GM21723 (cell line): ENCODE measurements at regions not wholly inside any gene's neighbourhood (a gene's known extent, or its start where the extent isn't known, plus 50 kb on each side); places are given as distances from the start of the nearest gene placed in this dataset.
"Not testable (repeated sequence)": the region's sequence is repeated elsewhere in the genome, so short reads cannot be mapped to it uniquely, and the experiment has no call there.

Source experiments
- ATAC-seq: cut with Tn5 transposase; IDR thresholded peaks from one replicate; pipeline ENCODE4 v1.9.1; 2021; ENCODE audit warnings: mild to moderate bottlenecking, moderate library complexity; ENCODE audit not compliant: unreplicated experiment

- no peak for ATAC-seq
Measured at GRCh38 chr9:81371824-81372223, 317.5 kb downstream of the TLE1 start.

GRCh38 chr9:81370650-81371049, 318.7 kb downstream of the TLE1 start:
- ATAC-seq: no peak

DNA sequence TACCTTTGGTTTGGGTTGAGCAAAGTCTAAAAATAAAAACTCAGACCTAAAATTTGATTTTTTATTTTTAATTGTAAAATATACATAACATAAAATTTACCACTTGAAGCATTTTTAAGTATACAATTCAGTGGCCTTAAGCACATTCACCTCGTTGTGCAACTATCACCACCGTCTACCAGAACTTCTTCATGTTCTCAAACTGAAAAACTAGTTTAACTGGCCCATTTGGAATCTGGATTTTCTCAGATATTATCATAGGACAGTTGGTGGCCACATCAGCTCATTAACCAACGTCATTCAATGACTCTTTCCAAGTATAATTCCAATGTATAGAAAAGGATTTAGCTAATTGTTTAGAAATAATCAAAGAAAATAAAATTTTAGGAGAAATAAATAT, 319.3 kb downstream of the TLE1 start:
- no peak for ATAC-seq

DNA sequence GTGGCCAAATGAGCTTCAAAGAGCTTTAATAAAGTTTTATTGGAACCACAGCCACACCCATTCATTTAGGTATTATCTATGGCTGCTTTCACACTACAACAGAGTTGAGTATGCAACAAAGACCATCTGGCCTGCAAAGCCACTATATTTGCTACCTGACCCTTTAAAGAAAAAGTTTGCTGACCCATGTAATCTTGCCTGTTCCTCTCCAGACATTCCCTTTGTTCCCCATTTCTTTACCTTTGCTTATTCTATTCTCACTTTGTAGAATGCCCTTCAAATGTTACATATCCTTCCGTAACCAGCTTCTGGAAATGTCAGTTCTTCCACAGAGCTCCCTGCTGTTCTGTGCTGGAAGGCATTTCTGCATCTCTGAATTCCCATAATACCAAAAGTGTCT, 320.2 kb downstream of the TLE1 start:
- ATAC-seq: no peak

DNA sequence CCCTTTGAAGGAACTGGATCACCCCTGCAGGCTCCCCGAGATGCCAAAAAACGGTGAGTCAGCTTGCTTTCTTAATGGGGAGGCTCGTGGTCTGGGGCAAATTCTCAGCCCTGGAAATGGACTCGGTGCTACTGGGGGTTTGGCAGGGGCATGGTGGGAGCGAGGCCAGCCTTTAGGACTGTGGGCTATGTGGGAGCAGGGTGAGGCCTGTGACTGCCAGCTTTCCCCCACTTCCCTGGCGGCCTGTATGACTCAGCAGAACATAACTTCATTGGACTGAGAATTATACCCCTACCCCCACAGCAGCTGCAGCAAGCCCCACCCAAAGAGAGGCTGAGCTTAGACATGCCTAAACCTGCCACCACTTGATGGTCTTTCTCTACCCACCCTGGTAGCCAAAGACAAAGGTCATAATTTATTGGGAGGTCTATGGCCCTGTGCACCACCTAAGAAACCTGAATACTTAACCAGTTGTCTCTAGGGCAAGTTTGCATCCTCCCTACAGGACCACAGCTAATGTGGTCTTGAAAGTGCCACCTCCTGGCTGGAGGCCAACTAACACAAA, 325.3 kb downstream of the TLE1 start:
- ATAC-seq: no peak

- ATAC-seq: no peak
Measured at GRCh38 chr9:81361296-81361695, 328.1 kb downstream of the TLE1 start.

- no peak for ATAC-seq
Measured at GRCh38 chr9:81351166-81351565, 338.2 kb downstream of the TLE1 start.

- no peak for ATAC-seq
Measured at GRCh38 chr9:81344366-81344765, 345.0 kb downstream of the TLE1 start.

DNA sequence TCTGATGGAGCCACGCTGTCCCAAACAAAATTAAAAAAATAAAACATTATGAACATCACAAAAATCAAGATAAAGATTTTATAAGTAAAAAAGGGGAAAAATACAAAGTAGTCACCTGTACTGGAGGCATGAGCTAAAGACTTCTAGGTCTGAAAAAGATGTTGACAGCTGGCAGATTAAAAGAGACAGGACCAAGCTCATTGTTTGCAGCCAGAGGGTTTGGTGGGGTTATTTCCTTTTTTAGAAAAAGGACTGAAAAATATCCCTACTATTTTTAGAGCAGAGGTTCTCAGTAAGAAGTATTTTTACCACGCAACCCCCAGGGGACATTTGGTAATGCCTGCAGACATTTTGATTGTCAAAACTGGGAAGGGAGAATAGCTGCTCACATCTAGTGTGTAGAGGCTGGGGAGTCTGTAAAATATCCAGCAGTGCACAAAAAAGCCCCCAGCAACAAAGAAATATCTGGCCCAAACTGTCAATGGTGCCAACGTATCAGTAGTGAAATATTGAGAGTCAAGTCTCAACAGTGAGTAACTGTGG, 353.4 kb downstream of the TLE1 start:
- ATAC-seq: no peak

- no peak for ATAC-seq
Measured at GRCh38 chr9:81321551-81321950, 367.8 kb downstream of the TLE1 start.

GRCh38 chr9:81320909-81321482, 368.4 kb downstream of the TLE1 start:
- no peak for ATAC-seq

DNA sequence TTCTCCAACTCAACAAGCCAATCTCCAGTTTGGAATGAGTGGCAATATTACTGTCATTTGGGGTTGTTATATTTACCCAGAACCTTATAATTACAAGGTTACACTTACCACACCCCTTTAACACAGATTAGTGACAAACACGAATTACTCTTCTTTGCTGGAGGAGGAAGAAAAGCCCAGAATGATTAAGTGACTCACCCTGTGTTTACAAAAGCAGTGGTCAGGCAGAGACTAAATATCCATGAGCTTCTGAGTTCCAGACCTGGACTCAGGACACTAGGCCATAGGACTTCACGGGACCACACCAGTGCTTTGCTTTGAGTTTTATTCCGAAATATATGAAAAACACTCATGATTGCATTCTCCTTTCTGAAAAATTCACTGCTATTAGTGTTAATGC, 370.8 kb downstream of the TLE1 start:
- ATAC-seq: no peak

GRCh38 chr9:81317939-81318338, 371.4 kb downstream of the TLE1 start:
- ATAC-seq: no peak

GRCh38 chr9:81317223-81317622, 372.1 kb downstream of the TLE1 start:
- ATAC-seq: no peak

- no peak for ATAC-seq
Measured at GRCh38 chr9:81314490-81314889, 374.9 kb downstream of the TLE1 start.

DNA sequence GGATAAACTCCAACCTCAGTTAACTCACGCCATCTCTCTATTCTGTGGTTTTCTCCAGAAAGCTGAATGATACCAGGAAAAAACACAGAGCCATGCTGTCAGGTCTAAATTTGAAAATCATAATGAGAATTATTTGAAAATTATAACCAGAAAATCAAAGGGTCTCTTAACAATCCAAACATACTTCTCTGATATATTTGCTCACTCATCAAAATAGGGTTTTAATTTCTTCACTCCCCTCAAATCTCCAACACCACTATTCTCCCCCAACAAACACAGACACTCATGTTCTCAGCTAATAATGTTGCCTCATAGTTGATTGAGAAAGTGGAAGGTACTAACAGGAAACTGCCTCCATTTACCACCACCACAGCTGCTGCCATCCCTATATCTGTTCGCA, 375.5 kb downstream of the TLE1 start:
- no peak for ATAC-seq

DNA sequence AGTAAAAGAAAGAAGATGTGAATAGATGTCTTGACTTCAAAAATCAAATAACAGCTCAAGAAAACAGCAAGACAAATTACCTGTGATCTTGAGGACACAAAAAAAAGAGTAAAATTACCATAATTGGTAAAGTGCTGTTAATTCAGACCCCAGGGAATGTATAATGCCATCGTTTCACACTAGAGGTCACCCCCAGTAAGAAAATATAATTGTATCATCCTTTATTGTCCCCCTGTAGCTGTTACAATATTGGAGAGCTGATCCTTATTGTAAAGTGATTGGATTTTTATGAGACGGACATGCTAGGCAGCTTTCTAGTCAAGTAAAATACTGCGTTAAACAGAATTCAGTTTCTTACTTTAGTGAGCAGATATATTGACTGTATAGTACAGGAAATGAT, 377.0 kb downstream of the TLE1 start:
- ATAC-seq: no peak

DNA sequence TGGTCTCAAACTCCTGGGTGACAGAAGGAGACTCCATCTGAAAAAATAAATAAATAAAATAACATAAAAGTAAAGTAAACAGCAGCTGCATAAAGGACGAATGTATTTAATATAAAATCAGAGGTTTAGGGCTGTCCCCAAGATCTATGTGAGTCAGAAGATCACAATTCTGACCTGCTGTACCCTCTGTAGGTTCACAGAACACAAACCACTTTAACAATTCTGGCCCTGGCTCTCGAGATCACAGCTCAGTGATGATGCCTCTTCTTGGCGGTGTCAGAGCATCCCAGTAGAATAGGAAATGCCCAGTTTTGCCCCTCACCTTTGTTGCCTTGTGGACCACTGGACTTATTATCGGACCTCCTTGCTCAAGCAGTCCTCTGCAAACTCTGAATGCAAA, 380.9 kb downstream of the TLE1 start:
- ATAC-seq: no peak

- not testable (repeated sequence) for ATAC-seq
Measured at GRCh38 chr9:81307791-81308190, 381.6 kb downstream of the TLE1 start.

DNA sequence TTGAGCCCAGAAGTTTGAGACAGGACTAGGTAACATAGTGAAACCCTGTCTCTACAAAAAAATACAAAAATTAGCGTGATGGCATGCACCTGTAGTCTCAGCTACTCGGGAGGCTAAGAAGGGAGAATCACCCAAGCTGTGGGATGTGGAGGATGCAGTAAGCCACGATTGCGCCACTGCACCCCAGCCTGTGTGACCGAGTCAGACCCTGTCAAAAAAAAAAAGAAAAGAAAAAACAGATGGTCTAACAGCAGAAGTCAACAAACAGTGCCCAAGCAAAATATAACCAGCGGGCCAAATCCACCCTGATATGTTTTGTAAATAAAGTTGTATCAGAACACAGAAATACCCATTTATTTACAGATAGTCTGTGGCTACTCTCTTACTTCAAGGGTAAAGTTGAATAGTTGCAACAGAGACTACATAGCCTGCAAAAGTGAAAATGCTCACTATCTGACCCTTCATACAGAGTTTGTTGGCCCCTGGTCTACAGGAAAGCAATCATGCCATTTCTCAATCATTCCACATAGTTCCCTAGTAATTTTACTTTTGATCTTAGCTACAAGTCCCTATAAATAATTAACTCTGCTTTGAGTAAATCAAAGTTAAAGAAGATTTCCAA, 383.7 kb downstream of the TLE1 start:
- ATAC-seq: no peak

DNA sequence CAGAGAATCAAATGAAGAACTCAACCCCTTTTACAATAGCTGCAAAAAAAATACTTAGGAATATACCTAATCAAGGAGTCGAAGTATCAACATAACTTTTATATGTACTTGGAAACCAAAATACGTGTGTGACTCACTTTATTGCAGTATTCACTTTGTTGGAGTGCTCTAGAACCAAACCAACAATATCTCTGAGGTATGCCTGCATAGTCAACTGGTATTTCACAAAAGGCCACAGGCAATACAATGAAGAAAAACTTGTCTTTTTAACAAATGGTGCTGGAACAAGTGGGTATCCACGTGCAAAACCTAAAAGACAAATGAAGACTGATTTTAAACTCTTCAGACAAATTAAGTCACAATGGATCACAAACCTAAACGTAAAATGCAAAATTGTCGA, 385.7 kb downstream of the TLE1 start:
- ATAC-seq: no peak

DNA sequence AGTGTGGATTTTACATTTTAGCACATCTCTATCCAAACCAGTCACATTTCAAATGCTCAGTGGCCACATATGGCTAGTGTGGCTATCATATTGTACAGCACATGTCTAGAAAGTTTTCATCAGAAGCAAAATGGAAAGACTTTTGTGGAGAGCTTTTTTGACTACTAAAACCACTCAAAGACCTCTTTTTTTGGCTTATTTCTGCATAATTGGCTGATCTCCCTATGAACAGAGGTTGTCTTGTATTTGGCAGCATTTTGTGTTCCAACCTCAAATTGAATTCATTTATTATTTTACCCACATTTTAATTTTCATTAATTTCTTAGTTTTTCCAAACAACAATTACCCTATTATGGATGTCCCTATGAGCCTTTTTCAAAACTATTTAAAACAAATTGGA, 395.7 kb downstream of the TLE1 start:
- ATAC-seq: no peak
